ENCODE measurements at regions not wholly inside any gene's neighbourhood (a gene's known extent, or its start where the extent isn't known, plus 50 kb on each side); places are given as distances from the start of the nearest gene placed in this dataset.
"Not testable (repeated sequence)": the region's sequence is repeated elsewhere in the genome, so short reads cannot be mapped to it uniquely, and the experiment has no call there.

DNA sequence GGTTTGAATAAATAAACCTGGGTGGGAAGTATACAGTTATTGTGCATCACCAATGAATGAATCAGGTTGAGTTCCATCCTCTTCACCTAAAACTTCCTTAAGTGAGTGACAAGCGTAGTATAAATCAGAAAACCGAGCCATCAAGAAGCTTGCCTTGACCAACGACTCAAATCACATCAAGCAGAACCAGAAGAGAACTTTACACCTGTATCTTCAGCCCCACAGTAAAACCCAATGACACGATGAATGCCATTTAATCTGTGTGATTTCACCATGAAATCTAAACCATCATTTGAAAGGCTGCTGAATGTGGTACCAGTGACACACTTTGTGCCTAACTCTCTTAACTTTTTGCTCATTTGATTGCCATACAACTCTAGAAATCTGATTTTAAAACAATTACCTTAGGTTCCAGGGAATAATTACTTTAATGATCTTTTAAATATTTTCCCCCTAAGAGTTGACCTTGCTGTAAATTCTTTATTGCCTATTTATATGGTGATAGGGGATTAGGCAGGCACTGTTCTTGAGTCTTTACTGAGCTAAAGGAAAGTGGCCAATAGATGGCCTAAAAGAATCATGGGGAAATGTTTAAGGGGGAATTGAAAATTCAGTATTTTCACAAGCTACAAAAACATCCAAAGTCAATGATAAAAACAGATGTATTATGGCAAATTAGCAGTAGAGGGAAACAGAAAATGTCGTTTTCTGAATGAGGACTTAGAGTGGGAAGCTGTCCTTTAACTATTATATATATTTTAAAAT lies 152.0 kb upstream of the EYA4 start:
- WGBS, 2 donors = 78 to 84% methylated on average over 5 of the region's 5 CpGs
- Histone ChIP-seq H3K4me3 (no peak overlapping the region), H3K27me3 (no peaks in the 10 kb centered on the region), H3K27ac (no peak overlapping the region), H3K9me3 (no peaks in the 10 kb centered on the region), H3K4me1 (no peaks in the 10 kb centered on the region), H3K36me3 (no peaks in the 10 kb centered on the region)
- intact Hi-C loops (cut with DNase I) = no loop called here
- TF ChIP-seq, protein P1, sequence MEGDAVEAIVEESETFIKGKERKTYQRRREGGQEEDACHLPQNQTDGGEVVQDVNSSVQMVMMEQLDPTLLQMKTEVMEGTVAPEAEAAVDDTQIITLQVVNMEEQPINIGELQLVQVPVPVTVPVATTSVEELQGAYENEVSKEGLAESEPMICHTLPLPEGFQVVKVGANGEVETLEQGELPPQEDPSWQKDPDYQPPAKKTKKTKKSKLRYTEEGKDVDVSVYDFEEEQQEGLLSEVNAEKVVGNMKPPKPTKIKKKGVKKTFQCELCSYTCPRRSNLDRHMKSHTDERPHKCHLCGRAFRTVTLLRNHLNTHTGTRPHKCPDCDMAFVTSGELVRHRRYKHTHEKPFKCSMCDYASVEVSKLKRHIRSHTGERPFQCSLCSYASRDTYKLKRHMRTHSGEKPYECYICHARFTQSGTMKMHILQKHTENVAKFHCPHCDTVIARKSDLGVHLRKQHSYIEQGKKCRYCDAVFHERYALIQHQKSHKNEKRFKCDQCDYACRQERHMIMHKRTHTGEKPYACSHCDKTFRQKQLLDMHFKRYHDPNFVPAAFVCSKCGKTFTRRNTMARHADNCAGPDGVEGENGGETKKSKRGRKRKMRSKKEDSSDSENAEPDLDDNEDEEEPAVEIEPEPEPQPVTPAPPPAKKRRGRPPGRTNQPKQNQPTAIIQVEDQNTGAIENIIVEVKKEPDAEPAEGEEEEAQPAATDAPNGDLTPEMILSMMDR (IDR thresholded peaks at IDR 0.05) = no peak
- TF ChIP-seq EP300 (IDR thresholded peaks at IDR 0.05) (no peak), POLR2AphosphoS5 (IDR thresholded peaks at IDR 0.05) (no peak), POLR2A (IDR thresholded peaks at IDR 0.05) (no peak)
- no peak for DNase-seq

DNA sequence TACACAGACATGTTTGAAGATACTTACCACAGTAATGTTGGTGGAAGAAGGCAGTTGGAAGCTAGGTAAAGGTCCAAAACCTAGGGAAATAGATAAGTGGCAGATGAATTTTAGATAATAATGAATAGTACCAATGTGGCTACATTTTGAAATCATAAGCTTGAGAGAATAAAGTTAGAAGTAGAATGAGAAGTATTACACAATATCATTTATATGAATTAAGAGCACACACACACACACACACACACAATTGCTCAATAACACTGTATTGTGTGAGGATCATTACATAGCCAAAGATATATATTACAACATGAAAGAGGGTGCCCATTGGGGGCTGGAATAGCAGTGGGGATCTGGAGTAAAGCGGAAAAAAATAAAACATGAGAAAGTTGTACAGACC lies 149.0 kb upstream of the EYA4 start:
- no peaks in the 10 kb centered on the region for H3K36me3 ChIP-seq
- no peaks in the 10 kb centered on the region for H3K27me3 ChIP-seq
- no peaks in the 10 kb centered on the region for H3K4me1 ChIP-seq
- no peak overlapping the region for H3K4me3 ChIP-seq
- H3K27ac ChIP-seq = no peak overlapping the region
- WGBS, 2 donors = 92 to 97% methylated on average over 1 of the region's 1 CpG
- TF ChIP-seq POLR2AphosphoS5 (IDR thresholded peaks at IDR 0.05) = no peak
- TF ChIP-seq, protein P1 (IDR thresholded peaks at IDR 0.05) = no peak
- TF ChIP-seq POLR2A (IDR thresholded peaks at IDR 0.05) = no peak
- intact Hi-C loops (cut with DNase I) = no loop called here
- no peaks in the 10 kb centered on the region for H3K9me3 ChIP-seq
- DNase-seq = no peak

DNA sequence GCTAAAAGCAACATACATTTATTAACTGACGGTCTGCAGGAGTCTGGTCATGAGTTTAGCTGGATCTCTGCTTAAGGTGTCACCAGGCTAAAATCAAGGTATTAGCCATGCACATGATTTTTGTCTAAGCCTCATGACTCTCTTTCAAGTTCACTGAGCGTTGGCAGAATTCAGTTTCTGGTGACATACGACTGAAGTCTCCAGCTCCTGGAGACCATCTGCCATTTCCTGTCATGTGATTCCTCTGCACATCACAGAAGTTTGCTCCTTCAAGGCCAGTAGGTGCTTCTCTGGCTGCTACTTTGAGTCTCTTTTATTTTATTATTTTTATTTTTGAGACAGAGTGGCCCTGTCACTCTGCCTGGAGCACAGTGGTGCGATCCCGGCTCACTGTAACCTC lies 148.4 kb upstream of the EYA4 start:
- H3K9me3 ChIP-seq = no peaks in the 10 kb centered on the region
- WGBS, 2 donors = 64 to 77% methylated on average over 5 of the region's 5 CpGs
- H3K36me3 ChIP-seq = no peaks in the 10 kb centered on the region
- no peak overlapping the region for H3K4me3 ChIP-seq
- no peak for DNase-seq
- no peak overlapping the region for H3K27ac ChIP-seq
- no peaks in the 10 kb centered on the region for H3K27me3 ChIP-seq
- TF ChIP-seq POLR2AphosphoS5 (IDR thresholded peaks at IDR 0.05) (no peak), EP300 (IDR thresholded peaks at IDR 0.05) (no peak), POLR2A (IDR thresholded peaks at IDR 0.05) (no peak)
- TF ChIP-seq, protein P1 (IDR thresholded peaks at IDR 0.05) = no peak
- H3K4me1 ChIP-seq = no peaks in the 10 kb centered on the region
- intact Hi-C loops (cut with DNase I) = no loop called here

DNA sequence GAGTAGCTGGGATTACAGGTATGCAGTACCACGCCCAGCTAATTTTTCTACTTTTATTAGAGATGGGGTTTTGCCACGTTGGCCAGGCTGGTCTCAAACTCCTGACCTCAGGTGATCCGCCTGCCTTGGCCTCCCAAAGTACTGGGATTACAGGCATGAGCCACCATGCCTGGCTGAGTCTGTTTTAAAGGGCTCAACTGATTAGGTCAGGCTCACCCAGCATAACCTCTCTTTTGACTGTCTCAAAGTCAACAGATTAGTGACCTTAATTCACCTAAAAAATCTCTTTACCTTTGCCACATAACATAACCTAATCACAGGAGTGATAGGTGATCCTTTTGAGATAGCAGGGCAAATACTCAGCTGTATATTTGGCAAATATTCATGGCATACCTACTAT lies 147.9 kb upstream of the EYA4 start:
- H3K36me3 ChIP-seq; intact Hi-C loops (cut with DNase I); H3K4me1 ChIP-seq; H3K27me3 ChIP-seq; H3K9me3 ChIP-seq; H3K4me3 ChIP-seq; H3K27ac ChIP-seq; DNase-seq: not testable (repeated sequence)
- 49 to 76% methylated on average over 3 of the region's 3 CpGs for WGBS, 2 donors

DNA sequence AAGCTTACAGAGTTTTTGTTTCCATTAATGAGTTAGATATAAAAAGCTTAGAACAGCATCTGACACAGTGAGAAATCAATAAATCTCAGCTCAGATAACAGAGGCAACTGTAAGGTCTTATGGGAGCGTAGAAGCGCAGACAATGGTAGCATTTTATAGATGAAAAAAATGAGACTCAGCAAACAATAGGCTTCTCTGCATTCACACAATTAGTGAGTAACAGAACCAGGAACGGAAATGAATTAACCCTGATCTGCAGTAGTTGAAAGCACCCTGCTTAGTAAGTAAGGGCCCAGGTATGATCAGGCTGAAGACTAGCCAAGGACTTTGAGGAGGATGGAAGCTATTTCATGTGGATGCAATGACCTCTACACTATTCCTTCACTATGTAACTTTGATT lies 147.2 kb upstream of the EYA4 start:
- intact Hi-C loops (cut with DNase I) = no loop called here

More for the DNA sequence above, 147.2 kb upstream of the EYA4 start:
- Histone ChIP-seq H3K4me3 (no peak overlapping the region), H3K9me3 (no peaks in the 10 kb centered on the region), H3K36me3 (no peaks in the 10 kb centered on the region), H3K4me1 (no peaks in the 10 kb centered on the region), H3K27ac (no peak overlapping the region), H3K27me3 (no peaks in the 10 kb centered on the region)
- TF ChIP-seq POLR2A (IDR thresholded peaks at IDR 0.05) = no peak
- TF ChIP-seq, protein P1 (IDR thresholded peaks at IDR 0.05) = no peak
- TF ChIP-seq POLR2AphosphoS5 (IDR thresholded peaks at IDR 0.05) = no peak
- no peak for TF ChIP-seq EP300 (IDR thresholded peaks at IDR 0.05)
- no peak for DNase-seq
- 53 to 80% methylated on average over 3 of the region's 3 CpGs for WGBS, 2 donors
